HG03175 (cell line): ENCODE measurements at regions not wholly inside any gene's neighbourhood (a gene's known extent, or its start where the extent isn't known, plus 50 kb on each side); places are given as distances from the start of the nearest gene placed in this dataset.

Experiments
- ATAC-seq: cut with Tn5 transposase; IDR thresholded peaks from one replicate; pipeline ENCODE4 v1.9.1; 2021; ENCODE audit warnings: mild to moderate bottlenecking, moderate library complexity; ENCODE audit not compliant: unreplicated experiment

DNA sequence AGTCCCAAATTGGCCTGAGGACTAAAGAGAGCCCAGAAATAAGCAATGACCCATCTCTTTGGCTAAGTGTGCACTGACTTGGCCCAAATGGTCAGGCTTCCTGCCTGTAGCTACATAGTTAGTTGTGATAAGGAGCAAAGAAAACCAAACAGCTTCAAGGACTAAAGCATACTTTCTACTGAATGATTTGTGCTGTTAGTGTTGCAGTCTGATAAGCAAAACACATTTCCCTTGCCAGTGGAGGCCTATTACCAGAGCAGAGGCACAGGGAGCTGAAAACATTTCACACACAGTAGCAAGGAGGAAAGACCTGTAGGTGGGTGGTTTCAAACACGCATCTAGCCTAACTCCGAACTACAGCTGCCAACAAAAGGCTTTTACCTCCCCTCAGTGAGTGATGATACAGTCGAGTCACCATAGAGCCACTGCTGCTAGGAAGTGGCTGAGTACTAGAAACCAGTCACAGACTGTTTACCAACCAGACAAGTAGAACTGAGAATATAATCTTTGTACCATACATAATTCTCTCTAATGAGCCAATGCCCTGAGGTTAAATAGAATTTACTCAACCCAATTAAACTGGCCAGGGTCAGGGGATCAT lies 222.3 kb upstream of the THBS1 start:
- ATAC-seq: no peak

DNA sequence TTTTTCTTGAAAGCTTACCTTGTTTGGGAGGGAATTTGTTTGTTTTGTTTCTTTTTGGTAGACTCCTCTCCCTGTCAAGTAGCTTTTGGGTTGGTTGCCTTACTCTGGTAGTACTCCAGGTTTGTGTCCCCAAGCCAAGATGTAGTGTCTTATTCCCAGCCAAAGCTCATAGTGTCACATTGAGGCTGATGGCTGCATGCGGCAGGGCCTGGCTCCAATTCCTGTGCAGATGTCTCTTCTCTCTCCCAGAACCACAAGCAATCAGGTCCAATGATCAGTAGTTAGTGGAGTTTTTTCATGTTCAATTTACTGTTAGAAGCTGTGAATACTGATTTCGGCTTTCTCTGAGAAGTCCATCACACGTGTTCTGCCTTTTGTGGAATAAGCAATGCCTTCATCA lies 221.1 kb upstream of the THBS1 start:
- ATAC-seq: no peak

DNA sequence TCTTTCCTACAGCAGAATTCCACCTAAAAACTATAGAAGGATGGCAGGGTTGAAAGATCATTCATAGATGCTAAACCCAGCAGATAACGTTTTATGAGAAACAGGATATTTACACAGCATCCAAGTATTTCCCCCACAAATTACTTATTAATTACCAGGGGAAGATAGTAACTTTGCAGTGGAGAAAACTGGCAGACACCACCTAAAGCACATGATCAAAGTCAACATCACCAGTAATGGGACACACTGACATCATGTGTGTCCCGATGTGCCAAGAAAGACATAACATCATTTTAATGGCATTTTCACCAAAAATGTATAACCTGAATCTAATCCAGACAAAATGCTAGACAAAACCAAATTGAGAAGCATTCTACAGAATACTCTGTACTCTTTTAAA lies 220.4 kb upstream of the THBS1 start:
- ATAC-seq: no peak

DNA sequence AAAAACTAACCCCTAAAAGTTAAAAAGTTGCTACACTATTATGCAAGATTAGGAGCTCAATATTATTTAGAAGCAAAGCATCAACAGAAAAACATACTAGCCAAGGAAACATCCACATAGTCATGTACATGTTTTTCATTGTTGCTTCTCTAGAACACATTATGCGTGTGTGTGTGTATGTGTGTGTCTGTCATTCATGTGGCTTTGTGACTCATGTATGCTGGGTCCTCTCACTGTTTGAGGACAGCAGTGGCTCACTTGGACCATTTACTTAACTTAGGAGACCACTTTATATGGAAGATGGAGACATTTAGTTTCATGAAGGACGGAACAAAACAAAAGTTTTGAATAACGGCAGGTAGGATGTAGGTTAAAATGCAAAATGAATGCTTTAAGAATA lies 219.4 kb upstream of the THBS1 start:
- ATAC-seq: no peak

DNA sequence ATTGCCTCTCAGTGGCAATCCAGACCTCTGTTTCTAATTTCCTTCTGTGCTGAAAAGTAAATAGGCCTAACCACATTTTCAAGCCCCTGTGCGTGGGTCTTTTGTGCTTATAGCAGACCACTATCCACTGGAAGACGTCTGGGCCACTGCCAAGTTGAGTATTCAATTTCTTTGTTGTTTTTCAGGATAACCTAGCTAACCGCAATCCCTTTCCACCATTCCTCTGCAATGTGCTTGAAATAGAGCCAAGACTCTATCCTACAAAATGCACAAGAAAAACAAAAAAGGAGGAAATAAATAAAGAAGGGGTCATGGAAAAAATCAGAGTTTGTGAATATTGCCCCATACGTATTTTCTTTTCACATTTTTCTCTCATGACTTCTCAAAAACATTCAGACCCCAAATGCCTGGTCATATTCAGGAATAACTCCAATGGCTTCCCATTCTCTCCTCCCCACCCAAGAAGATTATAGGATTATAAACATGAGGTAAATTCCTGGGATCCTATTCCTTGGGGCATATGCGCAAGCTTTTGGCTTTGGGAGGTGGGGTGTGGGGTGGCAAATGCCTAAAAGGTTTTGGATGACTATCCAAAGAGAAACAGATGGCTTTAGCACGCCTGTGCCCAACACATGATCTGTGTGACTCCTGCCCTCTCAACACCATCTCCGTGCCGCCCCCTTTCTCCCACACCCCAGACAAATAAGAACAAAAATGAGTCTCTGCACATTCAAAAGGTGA lies 217.9 kb upstream of the THBS1 start:
- ATAC-seq: no peak

DNA sequence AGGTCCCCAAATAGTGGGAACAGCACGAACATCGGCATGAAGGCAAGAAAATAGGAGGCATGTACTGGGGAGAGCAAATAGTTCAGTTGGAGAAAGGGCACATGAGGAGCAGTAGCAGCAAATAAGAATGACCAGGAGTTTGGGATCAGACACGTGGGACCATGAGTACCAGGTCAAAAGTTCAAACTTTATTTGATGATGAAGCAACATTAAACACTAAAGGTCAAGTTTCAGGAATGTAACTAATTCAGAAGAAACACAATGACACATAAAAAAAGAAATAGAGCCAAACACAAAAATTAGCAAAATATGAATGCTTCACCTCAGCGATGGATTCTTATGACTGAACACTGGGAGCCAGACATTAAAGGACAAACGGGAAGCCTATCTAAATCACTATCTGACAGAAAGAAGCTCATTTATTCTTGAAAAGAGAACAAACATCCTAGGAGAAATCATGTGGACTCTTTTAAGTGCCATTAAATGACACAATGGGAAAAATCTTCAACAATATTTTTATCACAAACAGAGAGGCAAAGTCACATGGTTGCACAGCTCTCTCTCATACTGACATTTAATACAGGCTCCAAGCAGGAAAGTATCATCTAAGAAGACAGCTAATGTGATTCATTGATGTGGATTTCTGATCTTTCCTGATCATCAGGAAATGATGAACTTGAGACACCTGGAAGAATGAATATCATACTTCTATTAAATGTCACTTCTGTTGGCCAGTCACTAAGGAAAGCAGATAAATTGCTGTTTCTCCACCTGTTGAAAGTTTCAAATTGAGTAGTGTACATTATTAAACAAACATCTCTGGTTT lies 216.9 kb upstream of the THBS1 start:
- no peak for ATAC-seq

DNA sequence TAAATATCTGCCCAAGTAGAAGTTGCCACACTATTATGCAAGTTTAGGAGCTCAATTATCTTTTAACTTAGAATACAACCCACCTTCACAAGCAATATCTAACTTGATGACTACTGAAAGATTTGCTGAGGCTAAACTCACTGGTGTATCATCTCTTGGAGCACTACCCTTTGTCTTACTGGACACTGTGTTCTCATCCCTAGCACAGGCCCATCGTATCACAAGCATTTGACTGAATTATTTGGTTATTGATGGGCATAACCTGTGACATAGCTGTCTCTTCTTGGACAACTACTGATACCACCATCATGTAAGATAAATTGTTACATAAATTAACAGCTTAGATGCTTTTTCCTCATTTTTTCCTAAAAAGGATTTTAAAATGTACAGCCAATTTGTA lies 216.2 kb upstream of the THBS1 start:
- ATAC-seq: no peak

DNA sequence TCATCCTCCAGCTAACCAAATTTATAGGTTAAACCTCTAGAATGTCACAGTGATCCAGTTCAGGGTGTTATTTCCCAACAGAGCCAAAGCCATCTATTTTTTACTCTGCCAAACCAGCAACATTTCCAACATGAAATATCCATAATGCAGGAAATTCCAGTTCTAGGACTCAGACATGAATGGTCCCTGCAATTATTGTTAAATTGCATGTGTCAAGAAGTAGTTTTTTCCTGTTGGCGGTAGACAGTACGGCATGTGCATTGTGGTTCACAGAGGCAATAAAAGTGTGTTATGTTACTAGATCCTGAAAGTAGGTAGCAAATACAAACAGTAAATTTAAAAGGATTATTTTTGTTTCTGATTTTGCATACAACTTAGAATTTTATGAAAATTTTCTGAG lies 215.7 kb upstream of the THBS1 start:
- no peak for ATAC-seq

DNA sequence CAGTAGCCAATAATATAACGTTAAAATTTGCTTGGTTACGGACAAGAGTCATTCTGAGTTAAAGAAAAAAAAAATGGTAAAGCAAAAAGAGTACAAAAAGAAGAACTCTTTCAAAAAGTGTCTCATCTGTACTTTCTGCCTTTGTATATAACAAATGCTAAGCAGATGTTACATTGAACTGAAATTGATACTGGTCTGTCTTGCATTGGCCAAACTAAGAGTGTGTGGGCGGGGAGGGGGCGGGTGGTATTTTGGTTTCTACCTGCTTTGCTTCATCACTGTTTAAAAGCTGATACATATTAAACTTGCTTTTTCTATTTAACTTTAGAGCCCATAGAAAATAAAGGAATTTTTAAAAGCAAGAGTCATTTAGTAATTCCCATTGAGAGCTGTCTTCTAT lies 215.0 kb upstream of the THBS1 start:
- ATAC-seq: no peak

DNA sequence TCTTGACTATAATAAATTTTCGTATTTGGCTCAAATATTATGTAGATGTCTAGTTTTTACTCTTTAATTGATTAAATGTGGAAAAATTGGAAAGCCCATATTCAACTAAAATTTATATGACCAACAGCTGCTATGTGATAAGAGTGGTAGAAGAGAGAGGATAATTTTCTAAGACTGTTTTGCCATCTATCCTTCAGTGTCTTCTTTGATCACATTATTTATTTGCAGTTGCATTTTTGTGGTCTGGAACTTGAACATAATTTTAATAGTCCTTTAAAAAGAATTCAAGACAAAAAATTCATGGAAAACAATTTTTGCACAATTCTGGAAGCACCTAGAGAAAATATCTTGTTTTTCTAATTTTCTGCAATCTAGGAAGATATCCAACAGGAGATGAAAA lies 213.3 kb upstream of the THBS1 start:
- ATAC-seq: no peak

DNA sequence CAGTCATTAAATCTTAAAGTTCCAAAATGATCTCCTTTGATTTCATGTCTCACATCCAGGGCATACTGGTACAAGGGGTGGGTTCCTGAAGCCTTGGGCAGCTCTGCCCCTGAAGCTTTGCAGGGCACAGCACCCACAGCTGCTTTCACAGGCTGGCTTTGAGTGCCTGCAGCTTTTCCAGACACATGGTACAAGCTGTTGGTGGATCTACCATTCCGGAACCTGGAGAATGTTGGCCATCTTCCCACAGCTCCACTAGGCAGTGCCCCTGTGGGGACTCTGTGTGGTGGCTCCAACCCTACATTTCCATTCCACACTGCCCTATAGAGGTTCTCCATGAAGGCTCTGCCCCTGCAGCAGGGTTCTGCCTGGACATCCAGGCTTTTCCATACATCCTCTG lies 211.1 kb upstream of the THBS1 start:
- no peak for ATAC-seq

DNA sequence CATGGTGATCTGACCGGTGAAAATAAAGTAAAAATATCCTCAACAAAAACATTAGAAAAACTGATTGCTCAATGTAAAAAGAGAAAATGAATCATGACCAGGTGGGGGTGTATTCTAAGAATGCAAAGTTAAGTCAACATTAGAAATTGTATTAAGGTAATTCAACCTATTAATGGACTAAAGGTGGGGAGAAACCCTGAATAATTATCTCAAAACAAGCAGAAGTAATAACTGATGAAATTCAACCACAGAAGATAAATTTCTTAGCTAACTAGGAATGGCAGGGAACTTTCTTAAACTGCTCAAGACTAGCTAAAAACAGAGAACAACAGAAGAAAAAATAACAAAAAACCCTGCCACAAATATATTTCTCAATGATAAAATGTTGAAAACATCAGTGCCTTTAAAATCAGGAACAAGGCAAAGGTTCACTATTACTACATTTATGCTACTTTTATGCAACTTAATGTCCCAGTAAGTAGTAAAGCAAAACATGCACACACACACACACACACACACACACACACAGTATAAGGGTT lies 204.4 kb upstream of the THBS1 start:
- no peak for ATAC-seq

DNA sequence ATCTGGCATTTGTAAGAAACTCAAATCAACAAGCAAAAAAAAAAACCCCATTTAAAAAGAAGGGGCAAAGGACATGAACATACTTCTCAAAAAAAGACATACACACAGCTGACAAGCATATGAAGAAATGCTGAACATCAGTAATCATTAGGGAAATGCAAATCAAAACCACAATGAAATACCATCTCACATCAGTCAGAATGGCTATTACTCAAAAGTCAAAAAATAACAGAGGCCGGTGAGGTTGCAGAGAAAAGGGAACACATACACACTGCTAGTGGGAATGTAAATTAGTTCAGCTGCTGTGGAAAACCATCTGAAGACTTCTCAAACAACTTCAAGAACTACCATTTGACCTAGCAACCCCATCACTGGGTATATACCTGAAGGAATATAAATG lies 199.4 kb upstream of the THBS1 start:
- ATAC-seq: no peak

DNA sequence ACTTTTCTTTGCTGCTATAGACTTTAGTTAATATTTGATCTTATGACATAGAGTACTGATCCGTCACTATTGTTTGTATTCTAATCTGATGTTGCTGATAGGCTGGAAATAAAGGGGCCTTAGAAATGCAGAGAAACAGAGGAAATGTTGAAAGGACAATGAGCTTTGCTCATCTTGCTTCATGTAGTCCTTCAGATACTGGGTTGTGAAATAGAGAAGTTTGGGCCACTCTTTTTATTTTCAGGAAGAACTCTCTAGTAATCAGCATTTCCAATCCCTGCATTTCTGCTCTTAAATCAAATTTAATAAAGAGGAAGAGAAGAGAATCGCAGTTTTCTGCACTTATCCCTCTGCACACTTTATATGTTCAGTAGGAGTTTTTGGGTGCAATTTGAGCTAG lies 192.8 kb upstream of the THBS1 start:
- ATAC-seq: no peak

DNA sequence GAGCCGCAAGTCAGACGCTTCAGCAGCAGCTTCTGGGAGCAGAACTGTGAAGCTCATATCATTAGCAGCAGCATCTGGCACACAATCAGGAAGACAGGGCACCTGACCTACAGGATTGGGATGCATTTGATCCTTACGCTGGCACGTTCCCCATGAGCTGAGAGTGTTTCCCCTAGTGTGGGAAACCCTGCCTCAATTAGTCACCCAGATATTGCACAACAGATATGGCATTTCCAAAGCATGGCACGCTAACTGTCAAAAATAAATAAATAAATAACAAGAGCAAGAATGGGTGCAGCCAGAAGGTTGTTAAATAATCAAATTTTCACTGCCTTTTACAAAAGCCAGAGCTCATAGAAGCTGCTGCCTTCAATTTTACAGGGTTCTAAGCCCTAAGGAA lies 189.6 kb upstream of the THBS1 start:
- no peak for ATAC-seq

DNA sequence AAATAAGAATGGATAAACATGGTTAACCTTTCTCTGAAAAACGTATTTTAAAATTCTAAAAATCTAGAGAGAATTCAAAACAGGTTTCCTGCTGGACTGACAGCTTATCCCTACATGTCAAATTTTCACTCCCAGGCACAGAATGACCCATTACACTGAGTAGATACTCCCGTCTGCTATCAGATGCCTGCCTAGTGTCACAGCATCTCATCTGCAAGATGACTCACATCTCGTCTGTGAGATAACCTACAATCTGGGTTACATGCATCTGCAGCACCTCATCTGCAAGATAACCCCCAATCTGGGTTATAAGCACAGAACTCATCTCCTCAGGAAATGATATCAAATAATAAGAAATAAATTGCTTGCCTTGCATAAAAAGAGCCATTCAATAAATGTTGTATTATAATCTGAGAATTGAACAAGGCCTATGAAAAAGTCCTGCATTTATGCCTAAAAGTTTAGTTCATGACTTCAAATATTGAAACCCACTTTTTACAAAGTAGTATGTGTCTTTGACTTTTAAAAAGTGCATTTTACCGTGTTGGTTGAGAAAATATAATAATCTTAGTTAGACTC lies 188.3 kb upstream of the THBS1 start:
- ATAC-seq: no peak

DNA sequence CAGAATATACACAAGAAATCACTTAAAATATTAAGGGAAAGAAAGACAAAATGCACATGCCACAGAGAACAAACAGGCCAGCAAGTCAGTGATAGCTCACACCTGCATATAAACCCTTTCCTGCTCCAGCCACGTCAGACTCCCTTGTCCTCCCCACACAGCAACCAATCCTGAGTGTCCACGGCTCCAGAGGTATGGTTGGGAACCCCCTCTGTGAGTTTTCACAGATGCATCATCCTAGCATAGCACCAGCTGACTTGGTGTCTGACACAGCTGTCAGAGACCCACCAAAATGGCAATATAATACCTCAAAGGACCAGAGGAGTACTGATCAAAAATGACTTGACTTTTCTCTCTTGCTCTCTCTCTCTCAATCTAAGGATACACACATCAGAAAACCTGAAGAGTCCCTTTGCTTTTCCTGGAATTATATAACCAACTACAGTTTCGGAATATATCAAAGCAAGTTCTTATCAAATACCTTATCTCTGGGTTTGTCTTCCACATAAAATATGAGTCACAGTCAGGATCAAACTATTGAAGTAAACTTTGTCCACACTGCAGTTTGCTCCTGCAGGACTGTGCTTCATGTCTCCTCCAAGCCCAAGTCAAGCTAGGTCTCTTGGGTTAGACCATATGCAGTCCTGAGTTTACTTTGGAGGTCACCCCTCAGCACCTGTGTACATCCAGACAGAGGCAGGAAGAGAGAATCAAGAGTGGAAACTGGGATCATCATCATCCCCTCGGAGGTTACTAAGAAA lies 187.1 kb upstream of the THBS1 start:
- no peak for ATAC-seq

DNA sequence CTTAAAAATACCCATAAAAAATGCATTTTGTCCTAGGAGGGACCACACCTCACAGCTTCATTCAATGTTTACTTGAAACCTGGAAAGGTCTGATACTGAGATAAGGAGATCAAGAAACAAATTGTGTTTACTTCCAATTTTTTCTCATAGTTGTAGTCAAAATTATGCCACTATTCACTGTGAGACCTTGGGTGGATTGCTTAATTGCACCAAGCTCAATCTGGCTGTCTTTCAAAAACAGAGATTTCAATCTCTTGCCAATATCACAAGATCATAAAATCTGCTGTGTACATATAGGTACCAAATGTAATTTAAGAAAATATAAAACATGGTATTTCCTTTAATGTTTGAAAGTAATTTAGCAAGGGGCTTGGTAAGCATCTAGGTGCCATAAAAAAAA lies 186.4 kb upstream of the THBS1 start:
- no peak for ATAC-seq

DNA sequence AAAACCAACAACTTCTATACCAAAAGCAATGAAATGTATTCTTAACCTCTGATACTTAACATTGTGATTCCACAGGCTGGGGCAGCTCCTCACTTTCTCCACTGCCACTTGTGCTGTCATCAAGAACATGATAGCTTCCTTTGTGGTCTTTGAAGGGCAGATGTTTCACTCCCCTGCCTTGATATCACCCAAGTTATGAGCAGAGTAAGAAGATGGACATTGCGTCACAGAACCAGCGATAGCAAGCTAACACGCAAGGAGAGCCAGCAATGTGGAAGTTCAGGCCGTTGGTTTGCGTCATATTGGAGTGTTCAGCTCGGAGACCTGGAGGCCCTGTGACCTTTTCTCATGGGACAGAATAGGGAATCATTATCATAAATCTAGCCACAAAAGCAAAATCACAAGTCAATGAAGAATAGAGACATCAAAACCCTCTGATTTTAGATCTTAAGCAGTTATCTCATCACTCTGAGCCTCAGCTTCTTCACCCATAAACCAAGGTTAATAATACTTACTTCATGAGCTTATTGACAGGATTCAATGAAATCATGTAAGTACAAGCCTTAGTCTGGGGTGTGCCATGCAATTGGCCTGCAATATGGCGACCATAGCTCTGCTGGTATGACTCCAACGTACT lies 183.8 kb upstream of the THBS1 start:
- no peak for ATAC-seq

DNA sequence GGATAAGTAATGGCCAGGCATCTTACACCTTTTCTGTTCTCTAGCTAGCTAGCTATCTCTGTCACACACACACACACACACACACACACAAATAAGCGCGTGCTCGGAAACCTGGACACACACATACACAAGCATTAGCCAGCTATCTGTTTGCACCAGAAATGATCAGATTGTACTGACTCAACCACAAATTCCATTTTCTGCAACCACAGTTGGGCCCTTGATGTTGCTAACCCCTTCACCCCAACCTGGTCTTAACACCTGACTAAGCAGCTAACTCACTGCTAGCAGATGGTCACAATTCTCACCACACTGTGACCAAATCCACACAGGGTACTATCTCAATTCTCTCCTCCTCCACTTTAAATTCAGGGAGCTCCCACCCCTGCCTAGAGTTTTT lies 183.0 kb upstream of the THBS1 start:
- no peak for ATAC-seq
